ENCODE measurements at regions not wholly inside any gene's neighbourhood (a gene's known extent, or its start where the extent isn't known, plus 50 kb on each side); places are given as distances from the start of the nearest gene placed in this dataset.

- TF ChIP-seq CTCF (IDR thresholded peaks at IDR 0.05), result no peak
- no peak for TF ChIP-seq ZFX (IDR thresholded peaks at IDR 0.05; ENCODE audit: borderline replicate concordance)
- H3K27ac ChIP-seq, result no peak overlapping the region
Observed at GRCh38 chr9:88676644-88677043, 141.7 kb downstream of the NXNL2 start.

- no peak overlapping the region for H3K27ac ChIP-seq
- TF ChIP-seq ZFX (IDR thresholded peaks at IDR 0.05; ENCODE audit: borderline replicate concordance) (no peak), CTCF (IDR thresholded peaks at IDR 0.05) (no peak)
Observed at GRCh38 chr9:88678008-88678407, 143.0 kb downstream of the NXNL2 start.

- no peak overlapping the region for H3K27ac ChIP-seq
- TF ChIP-seq ZFX (IDR thresholded peaks at IDR 0.05; ENCODE audit: borderline replicate concordance), result no peak
- no peak for TF ChIP-seq CTCF (IDR thresholded peaks at IDR 0.05)
Observed at GRCh38 chr9:88678431-88678830, 143.5 kb downstream of the NXNL2 start.

- no peak for TF ChIP-seq CTCF (IDR thresholded peaks at IDR 0.05)
- TF ChIP-seq ZFX (IDR thresholded peaks at IDR 0.05; ENCODE audit: borderline replicate concordance), result no peak
Observed at GRCh38 chr9:88680041-88680440, 145.1 kb downstream of the NXNL2 start.

GRCh38 chr9:88680505-88681160 lies 145.7 kb downstream of the NXNL2 start:
- TF ChIP-seq ZFX (IDR thresholded peaks at IDR 0.05; ENCODE audit: borderline replicate concordance), result no peak
- no peak for TF ChIP-seq CTCF (IDR thresholded peaks at IDR 0.05)
- H3K27ac ChIP-seq, result no peak overlapping the region

More at GRCh38 chr9:88680041-88680440, 145.1 kb downstream of the NXNL2 start:
- H3K27ac ChIP-seq, result no peak overlapping the region

GRCh38 chr9:88681434-88681833 lies 146.5 kb downstream of the NXNL2 start:
- H3K27ac ChIP-seq, result no peak overlapping the region
- TF ChIP-seq CTCF (IDR thresholded peaks at IDR 0.05) (no peak), ZFX (IDR thresholded peaks at IDR 0.05; ENCODE audit: borderline replicate concordance) (no peak)

- H3K27ac ChIP-seq, result no peak overlapping the region
- TF ChIP-seq ZFX (IDR thresholded peaks at IDR 0.05; ENCODE audit: borderline replicate concordance) (no peak), CTCF (IDR thresholded peaks at IDR 0.05) (no peak)
Observed at GRCh38 chr9:88682431-88682831, 147.5 kb downstream of the NXNL2 start.

All from 22Rv1 (cell line).